HG03064 (cell line): ENCODE measurements at regions not wholly inside any gene's neighbourhood (a gene's known extent, or its start where the extent isn't known, plus 50 kb on each side); places are given as distances from the start of the nearest gene placed in this dataset.
"Not testable (repeated sequence)": the region's sequence is repeated elsewhere in the genome, so short reads cannot be mapped to it uniquely, and the experiment has no call there.

Experiments used
- ATAC-seq: cut with Tn5 transposase; IDR thresholded peaks from one replicate; pipeline ENCODE4 v1.9.1; 2021; ENCODE audit warnings: low read depth; ENCODE audit not compliant: unreplicated experiment

GRCh38 chr12:92408072-92408900 lies 262.6 kb upstream of the BTG1 start:
- ATAC-seq, result no peak

GRCh38 chr12:92406404-92407070 lies 260.9 kb upstream of the BTG1 start:
- ATAC-seq, result not testable (repeated sequence)

GRCh38 chr12:92405801-92406251 lies 260.2 kb upstream of the BTG1 start:
- ATAC-seq, result not testable (repeated sequence)

GRCh38 chr12:92404921-92405320 lies 259.3 kb upstream of the BTG1 start:
- ATAC-seq, result no peak

GRCh38 chr12:92404259-92404894 lies 258.7 kb upstream of the BTG1 start:
- ATAC-seq, result no peak

GRCh38 chr12:92403210-92404175 lies 257.8 kb upstream of the BTG1 start:
- ATAC-seq, result peak; percentile 82

GRCh38 chr12:92402415-92402814 lies 256.8 kb upstream of the BTG1 start:
- no peak for ATAC-seq

GRCh38 chr12:92400006-92400405 lies 254.4 kb upstream of the BTG1 start:
- ATAC-seq, result no peak

GRCh38 chr12:92398565-92399309 lies 253.1 kb upstream of the BTG1 start:
- peak; percentile 39 for ATAC-seq

- no peak for ATAC-seq
These were observed 251.1 kb upstream of the BTG1 start for GRCh38 chr12:92396647-92397252.

- no peak for ATAC-seq
These were observed 249.7 kb upstream of the BTG1 start for GRCh38 chr12:92395322-92395721.

- ATAC-seq, result no peak
These were observed 249.2 kb upstream of the BTG1 start for GRCh38 chr12:92394895-92395294.

GRCh38 chr12:92393504-92393903 lies 247.9 kb upstream of the BTG1 start:
- no peak for ATAC-seq

GRCh38 chr12:92391726-92392125 lies 246.1 kb upstream of the BTG1 start:
- ATAC-seq, result not testable (repeated sequence)

- ATAC-seq, result no peak
These were observed 243.8 kb upstream of the BTG1 start for GRCh38 chr12:92389466-92389865.

GRCh38 chr12:92385296-92385695 lies 239.7 kb upstream of the BTG1 start:
- no peak for ATAC-seq

GRCh38 chr12:92384571-92384970 lies 238.9 kb upstream of the BTG1 start:
- ATAC-seq, result no peak

- no peak for ATAC-seq
These were observed 236.8 kb upstream of the BTG1 start for GRCh38 chr12:92382383-92382878.

- ATAC-seq, result no peak
These were observed 236.2 kb upstream of the BTG1 start for GRCh38 chr12:92381856-92382255.
